ENCODE measurements at regions not wholly inside any gene's neighbourhood (a gene's known extent, or its start where the extent isn't known, plus 50 kb on each side); places are given as distances from the start of the nearest gene placed in this dataset.

DNA sequence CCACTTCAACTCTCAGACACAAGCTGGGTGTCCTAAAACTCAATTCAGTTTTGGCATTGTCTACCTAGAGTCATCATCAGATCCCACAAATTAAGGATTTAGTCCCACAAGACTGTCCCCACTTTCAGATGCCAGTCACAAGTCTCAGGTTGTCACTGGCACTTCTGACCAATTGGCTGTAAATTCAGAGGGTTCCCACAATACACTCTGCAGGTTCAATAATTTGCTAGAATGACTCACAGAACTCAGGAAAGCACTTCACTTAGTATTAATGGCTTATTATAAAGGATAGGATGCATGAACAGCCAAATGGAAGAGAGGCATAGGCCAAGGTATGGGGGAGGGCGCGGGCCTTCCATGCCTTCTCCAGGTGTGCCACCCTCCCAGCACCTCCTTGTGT, 209.1 kb downstream of the SREK1 start:
- Histone ChIP-seq H3K9ac (ENCODE audit: low read length) (no peak overlapping the region), H3K36me3 (ENCODE audit: insufficient read depth, low read length) (no peaks in the 10 kb centered on the region), H3K9me2 (ENCODE audit: low read depth, low read length) (no peaks in the 10 kb centered on the region), H3K4me3 (ENCODE audit: low read depth, low read length, poor library complexity, severe bottlenecking) (no peak overlapping the region), H3F3A (ENCODE audit: insufficient read depth, low read length) (no peaks in the 10 kb centered on the region), H3K27me3 (ENCODE audit: insufficient read depth, low read length) (no peaks in the 10 kb centered on the region), H3K27ac (ENCODE audit: low read depth, low read length, poor library complexity, severe bottlenecking) (no peak overlapping the region), H4K20me1 (ENCODE audit: insufficient read depth, low read length) (no peaks in the 10 kb centered on the region), H3K4me1 (ENCODE audit: insufficient read depth, low read length, severe bottlenecking) (no peaks in the 10 kb centered on the region), H3K9me3 (ENCODE audit: low read length) (no peaks in the 10 kb centered on the region), H3K79me2 (ENCODE audit: insufficient read depth, low read length) (no peaks in the 10 kb centered on the region), H2AFZ (ENCODE audit: low read length) (no peak overlapping the region), H3K4me2 (ENCODE audit: low read length) (no peak overlapping the region)
- TF ChIP-seq, protein P1, sequence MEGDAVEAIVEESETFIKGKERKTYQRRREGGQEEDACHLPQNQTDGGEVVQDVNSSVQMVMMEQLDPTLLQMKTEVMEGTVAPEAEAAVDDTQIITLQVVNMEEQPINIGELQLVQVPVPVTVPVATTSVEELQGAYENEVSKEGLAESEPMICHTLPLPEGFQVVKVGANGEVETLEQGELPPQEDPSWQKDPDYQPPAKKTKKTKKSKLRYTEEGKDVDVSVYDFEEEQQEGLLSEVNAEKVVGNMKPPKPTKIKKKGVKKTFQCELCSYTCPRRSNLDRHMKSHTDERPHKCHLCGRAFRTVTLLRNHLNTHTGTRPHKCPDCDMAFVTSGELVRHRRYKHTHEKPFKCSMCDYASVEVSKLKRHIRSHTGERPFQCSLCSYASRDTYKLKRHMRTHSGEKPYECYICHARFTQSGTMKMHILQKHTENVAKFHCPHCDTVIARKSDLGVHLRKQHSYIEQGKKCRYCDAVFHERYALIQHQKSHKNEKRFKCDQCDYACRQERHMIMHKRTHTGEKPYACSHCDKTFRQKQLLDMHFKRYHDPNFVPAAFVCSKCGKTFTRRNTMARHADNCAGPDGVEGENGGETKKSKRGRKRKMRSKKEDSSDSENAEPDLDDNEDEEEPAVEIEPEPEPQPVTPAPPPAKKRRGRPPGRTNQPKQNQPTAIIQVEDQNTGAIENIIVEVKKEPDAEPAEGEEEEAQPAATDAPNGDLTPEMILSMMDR (IDR thresholded peaks at IDR 0.05; ENCODE audit: low read length) = no peak

DNA sequence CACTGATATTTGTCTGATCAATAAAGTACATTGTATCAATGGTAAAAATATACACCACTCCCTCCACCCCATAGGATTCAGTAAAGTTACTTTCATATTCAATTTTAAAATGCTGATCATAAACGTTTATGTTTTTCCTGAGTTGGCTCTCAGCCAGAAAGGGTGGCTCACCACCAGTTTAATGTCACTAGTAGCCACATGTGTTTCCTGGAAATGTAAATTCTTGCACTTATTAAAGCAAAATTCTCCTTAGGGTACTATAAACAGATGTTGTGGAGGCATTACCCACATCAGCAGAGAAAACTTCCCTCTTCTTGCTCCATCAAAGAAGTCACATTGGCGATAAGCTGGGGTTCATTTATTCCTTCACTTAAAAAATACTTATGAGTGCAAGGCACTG, 210.3 kb downstream of the SREK1 start:
- Histone ChIP-seq H3K4me2 (ENCODE audit: low read length) (no peak overlapping the region), H4K20me1 (ENCODE audit: insufficient read depth, low read length) (no peaks in the 10 kb centered on the region), H3K27me3 (ENCODE audit: insufficient read depth, low read length) (no peaks in the 10 kb centered on the region), H2AFZ (ENCODE audit: low read length) (no peak overlapping the region), H3K4me3 (ENCODE audit: low read depth, low read length, poor library complexity, severe bottlenecking) (no peak overlapping the region), H3K9me2 (ENCODE audit: low read depth, low read length) (no peaks in the 10 kb centered on the region), H3K79me2 (ENCODE audit: insufficient read depth, low read length) (no peaks in the 10 kb centered on the region), H3K4me1 (ENCODE audit: insufficient read depth, low read length, severe bottlenecking) (no peaks in the 10 kb centered on the region), H3K9me3 (ENCODE audit: low read length) (no peaks in the 10 kb centered on the region), H3F3A (ENCODE audit: insufficient read depth, low read length) (no peaks in the 10 kb centered on the region), H3K36me3 (ENCODE audit: insufficient read depth, low read length) (no peaks in the 10 kb centered on the region), H3K9ac (ENCODE audit: low read length) (no peak overlapping the region), H3K27ac (ENCODE audit: low read depth, low read length, poor library complexity, severe bottlenecking) (no peak overlapping the region)
- no peak for TF ChIP-seq EZH2 (IDR thresholded peaks at IDR 0.05; ENCODE audit: borderline replicate concordance, low read length)
- TF ChIP-seq, protein P1 (IDR thresholded peaks at IDR 0.05; ENCODE audit: low read length) = no peak

DNA sequence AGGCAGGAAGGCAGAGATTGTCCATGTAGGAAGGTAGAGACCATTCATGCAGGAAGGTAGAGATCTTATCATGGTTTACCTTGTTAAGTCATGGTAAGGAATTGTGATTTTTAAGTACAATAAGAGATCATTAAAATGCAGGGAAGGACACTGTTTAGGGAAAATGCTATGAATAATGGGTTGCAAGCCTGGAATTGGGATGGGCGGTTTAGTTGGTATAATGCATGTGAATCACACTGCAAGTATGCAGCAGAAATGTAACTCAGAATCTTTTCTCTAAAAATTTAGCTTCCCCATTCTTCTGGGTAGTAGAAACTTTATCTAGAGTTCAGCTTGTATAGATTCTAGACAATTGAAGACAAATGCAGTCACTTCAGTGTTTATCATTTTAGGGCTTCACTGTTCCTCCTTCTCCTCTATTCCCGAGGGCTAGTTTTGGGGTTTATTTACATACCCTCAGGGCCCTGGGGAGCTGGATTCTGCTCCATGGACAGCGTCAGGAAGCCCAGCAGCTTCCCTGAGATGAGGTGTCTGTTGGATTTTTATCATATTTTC, 212.0 kb downstream of the SREK1 start:
- Histone ChIP-seq H3K4me2 (ENCODE audit: low read length) (no peak overlapping the region), H3K9me2 (ENCODE audit: low read depth, low read length) (no peaks in the 10 kb centered on the region), H2AFZ (ENCODE audit: low read length) (no peak overlapping the region), H3K9ac (ENCODE audit: low read length) (no peak overlapping the region), H3K9me3 (ENCODE audit: low read length) (no peaks in the 10 kb centered on the region), H3K27me3 (ENCODE audit: insufficient read depth, low read length) (no peaks in the 10 kb centered on the region), H3F3A (ENCODE audit: insufficient read depth, low read length) (no peaks in the 10 kb centered on the region), H3K36me3 (ENCODE audit: insufficient read depth, low read length) (no peaks in the 10 kb centered on the region), H3K4me1 (ENCODE audit: insufficient read depth, low read length, severe bottlenecking) (no peaks in the 10 kb centered on the region), H3K27ac (ENCODE audit: low read depth, low read length, poor library complexity, severe bottlenecking) (no peak overlapping the region), H3K4me3 (ENCODE audit: low read depth, low read length, poor library complexity, severe bottlenecking) (no peak overlapping the region), H3K79me2 (ENCODE audit: insufficient read depth, low read length) (no peaks in the 10 kb centered on the region), H4K20me1 (ENCODE audit: insufficient read depth, low read length) (no peaks in the 10 kb centered on the region)
- TF ChIP-seq EZH2 (IDR thresholded peaks at IDR 0.05; ENCODE audit: borderline replicate concordance, low read length) = no peak
- TF ChIP-seq, protein P1 (IDR thresholded peaks at IDR 0.05; ENCODE audit: low read length) = no peak
